ENCODE measurements at regions not wholly inside any gene's neighbourhood (a gene's known extent, or its start where the extent isn't known, plus 50 kb on each side); places are given as distances from the start of the nearest gene placed in this dataset.

DNA sequence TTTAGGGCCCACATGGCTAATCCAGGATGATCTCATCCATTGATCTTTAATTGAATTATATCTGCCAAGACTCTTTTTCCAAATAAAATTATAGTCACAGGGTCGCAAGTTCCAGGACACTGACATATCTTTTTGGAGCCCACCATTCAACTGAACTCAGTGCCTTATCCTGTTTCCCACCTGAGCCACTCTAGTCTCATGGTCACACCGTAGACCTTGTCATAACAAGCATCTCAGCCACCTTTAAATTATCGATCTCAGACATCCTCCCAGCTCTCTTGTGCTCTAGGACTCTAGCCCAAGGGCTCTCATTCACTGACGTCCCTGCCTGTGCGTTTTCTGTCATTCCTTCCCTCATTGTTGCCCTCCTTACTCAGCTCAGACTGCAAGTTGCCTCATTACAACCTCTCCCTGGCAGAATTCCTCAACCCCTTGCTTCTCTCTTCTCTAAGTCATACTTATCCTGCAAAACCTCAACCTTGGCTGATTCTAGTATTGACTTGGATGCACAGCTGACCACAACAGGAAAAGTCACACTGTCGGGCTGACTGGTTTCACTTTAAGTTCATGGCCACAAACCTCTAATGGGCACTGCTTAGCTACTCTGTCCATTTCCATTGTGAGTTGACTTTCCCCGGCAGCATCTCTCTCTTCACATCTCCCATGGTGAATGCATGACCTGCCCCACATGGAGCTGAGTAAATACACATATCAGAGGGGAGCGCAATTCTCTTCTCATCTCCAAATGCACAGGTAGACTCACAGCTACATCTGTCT lies 91.0 kb upstream of the TRIM2 start:
- TF ChIP-seq, protein P1, sequence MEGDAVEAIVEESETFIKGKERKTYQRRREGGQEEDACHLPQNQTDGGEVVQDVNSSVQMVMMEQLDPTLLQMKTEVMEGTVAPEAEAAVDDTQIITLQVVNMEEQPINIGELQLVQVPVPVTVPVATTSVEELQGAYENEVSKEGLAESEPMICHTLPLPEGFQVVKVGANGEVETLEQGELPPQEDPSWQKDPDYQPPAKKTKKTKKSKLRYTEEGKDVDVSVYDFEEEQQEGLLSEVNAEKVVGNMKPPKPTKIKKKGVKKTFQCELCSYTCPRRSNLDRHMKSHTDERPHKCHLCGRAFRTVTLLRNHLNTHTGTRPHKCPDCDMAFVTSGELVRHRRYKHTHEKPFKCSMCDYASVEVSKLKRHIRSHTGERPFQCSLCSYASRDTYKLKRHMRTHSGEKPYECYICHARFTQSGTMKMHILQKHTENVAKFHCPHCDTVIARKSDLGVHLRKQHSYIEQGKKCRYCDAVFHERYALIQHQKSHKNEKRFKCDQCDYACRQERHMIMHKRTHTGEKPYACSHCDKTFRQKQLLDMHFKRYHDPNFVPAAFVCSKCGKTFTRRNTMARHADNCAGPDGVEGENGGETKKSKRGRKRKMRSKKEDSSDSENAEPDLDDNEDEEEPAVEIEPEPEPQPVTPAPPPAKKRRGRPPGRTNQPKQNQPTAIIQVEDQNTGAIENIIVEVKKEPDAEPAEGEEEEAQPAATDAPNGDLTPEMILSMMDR (IDR thresholded peaks at IDR 0.05): no peak
- no peak overlapping the region for H3K27ac ChIP-seq
- no peak for DNase-seq (ENCODE audit: low spot score)
- H3K4me3 ChIP-seq: no peak overlapping the region

DNA sequence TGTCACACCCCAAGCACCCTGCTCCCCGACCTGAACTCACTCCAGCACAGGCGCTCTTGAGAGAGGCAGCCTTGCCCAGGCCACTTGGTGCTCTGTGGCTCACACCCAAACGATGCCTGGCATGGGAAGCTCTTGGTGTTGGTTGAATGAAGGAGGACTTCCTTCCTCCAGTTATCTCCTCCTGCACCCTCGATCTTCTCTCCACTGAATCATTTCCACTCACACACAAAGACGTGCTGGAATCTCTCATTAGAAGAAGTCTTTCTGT lies 90.5 kb upstream of the TRIM2 start:
- TF ChIP-seq, protein P1 (IDR thresholded peaks at IDR 0.05): no peak
- Histone ChIP-seq H3K27ac (no peak overlapping the region), H3K4me3 (no peak overlapping the region)
- no peak for DNase-seq (ENCODE audit: low spot score)

DNA sequence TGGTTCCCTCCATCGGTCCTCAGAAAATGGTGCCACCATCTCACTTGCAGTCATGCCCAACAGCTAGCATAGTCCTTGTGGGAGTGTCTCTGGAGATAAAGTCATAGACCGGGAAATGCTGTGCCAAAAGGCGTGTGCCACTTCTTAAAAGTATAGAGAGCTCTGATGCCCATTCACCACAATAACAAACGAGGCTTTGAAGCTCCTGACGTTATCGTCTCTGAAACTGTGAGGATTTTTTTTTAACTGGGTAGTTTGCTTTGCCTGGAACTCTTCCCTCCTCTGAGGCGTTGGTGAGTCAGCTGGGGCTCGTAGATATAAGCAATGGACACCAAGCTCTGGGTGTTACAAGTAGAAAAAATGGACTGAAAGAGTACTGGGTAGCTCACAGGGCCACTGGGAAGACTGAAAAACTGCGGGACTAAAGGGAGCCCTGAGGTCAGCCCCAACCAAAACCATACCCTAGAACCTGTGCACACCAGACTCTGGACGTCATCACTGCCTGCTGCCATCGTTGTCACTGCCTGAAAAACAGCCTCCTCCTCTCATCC lies 89.4 kb upstream of the TRIM2 start:
- Histone ChIP-seq H3K4me3 (peak overlapping the region; percentile 55), H3K27ac (peak overlapping the region; percentile 57 to 89)
- TF ChIP-seq, protein P1 (IDR thresholded peaks at IDR 0.05): no peak
- DNase-seq (ENCODE audit: low spot score): no peak

DNA sequence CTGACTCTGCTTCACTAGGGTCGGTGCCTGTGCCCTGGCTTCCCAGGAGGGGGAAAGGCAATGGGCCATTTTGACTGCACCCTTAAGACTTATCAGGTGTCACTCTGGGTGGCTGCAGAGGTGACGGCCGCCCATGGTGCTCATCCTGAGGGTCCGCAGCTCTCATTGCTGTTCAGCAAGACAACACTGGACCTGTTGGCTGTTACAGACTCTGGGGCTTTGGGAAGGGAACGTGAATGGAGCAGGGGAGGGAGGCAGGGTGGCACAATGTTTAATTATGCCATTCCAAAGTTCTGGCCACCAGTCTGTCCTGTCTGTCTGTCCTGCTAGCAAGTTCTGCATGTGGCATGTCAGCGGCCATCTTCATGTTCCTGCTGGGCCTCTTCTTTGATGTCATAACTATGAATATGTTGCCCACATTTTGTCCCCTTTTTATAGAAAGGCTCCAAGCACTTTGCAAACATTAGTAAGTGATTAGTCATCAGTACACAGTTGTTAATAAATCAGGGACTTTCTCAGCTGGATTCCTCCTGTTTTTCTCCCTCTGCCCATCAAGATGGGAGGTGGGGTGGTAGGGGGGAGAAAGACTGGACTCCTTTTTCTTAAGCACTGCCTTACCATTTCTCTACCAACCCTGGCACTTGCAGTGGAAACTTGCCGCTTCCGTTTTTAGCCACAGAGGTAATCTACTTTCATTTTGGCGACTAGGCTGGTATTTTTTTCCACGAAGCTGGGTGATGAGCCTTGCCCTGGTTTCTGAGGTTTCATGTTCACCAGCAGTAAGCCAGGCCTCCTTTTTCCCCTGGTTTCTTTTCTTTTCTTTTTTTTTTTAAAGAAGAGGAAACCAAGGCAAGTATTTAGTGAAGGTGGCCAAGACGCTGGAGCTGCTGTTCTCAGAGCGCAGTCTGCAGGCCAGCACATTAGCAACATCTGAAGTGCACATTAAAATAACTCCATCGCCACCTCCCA lies 88.6 kb upstream of the TRIM2 start:
- Histone ChIP-seq H3K4me3 (peak overlapping the region; percentile 55), H3K27ac (peak overlapping the region; percentile 57 to 89)
- TF ChIP-seq, protein P1 (IDR thresholded peaks at IDR 0.05): no peak
- DNase-seq (ENCODE audit: low spot score): no peak

DNA sequence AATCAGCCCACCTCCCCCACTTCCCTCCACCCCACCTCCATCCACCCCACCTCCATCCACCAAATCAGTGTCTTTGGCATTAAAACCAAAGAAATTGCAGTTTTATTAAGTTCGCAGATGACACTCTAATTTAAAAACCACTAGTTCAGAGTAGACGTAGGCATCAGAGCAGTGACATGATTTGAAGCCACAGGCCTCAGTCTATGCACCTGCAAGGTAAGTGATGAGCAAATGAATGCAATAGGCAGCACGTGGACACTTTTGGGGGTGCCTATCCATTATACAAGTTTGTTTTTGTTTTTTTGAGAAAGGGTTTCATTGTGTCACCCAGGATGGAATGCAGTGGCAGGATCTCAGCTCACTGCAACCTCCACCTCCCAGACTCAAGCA lies 88.0 kb upstream of the TRIM2 start:
- TF ChIP-seq, protein P1 (IDR thresholded peaks at IDR 0.05): no peak
- no peak for DNase-seq (ENCODE audit: low spot score)
- H3K4me3 ChIP-seq: peak overlapping the region; percentile 55
- H3K27ac ChIP-seq: peak overlapping the region; percentile 52 to 81

DNA sequence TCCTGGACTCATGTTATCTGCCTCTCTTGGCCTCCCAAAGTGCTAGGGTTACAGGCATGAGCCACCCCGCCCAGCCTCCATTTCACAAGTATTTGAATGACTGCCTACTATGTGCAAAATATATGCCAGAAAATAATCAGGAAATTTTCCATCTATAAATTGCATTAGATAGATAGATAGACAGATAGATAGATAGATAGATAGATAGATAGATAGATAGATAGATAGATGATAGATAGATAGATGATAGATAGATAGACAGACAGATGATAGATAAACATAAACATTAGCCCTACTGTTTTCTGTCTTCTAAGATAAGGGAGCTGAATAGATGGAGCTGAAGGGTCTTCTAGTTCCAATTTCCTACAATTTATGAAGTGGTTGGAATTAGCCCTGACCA lies 87.4 kb upstream of the TRIM2 start:
- peak overlapping the region in 1 of 2 donors; percentile 81 for H3K27ac ChIP-seq
- TF ChIP-seq, protein P1 (IDR thresholded peaks at IDR 0.05): no peak
- H3K4me3 ChIP-seq: no peak overlapping the region
- no peak for DNase-seq (ENCODE audit: low spot score)

Measured in coronary artery (tissue), 2 donors.